GM19463 (cell line): ENCODE measurements at regions not wholly inside any gene's neighbourhood (a gene's known extent, or its start where the extent isn't known, plus 50 kb on each side); places are given as distances from the start of the nearest gene placed in this dataset.
"Not testable (repeated sequence)": the region's sequence is repeated elsewhere in the genome, so short reads cannot be mapped to it uniquely, and the experiment has no call there.

Experiments
- ATAC-seq: cut with Tn5 transposase; IDR thresholded peaks from one replicate; pipeline ENCODE4 v1.9.1; 2021; ENCODE audit warnings: mild to moderate bottlenecking, moderate library complexity; ENCODE audit not compliant: unreplicated experiment

DNA sequence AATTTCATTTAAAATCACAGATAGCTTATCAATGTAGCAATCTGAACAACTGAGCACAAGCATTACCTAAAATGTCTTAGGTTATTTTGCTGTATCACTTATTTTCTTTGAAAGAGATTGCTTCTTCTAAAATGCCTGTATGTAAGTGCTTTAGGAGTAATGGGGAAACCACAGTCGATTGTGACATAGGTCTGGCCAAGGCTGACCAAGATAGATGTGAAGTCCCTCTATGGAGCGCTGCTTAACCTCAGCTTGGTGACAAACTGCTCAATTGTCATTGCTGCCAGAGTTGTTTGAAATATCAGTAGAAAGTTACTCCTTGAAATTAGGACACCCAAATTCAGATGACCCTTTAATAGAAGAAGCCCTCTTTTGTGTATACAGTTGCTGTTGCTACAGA, 401.9 kb upstream of the NDST4 start:
- peak; percentile 6 for ATAC-seq

DNA sequence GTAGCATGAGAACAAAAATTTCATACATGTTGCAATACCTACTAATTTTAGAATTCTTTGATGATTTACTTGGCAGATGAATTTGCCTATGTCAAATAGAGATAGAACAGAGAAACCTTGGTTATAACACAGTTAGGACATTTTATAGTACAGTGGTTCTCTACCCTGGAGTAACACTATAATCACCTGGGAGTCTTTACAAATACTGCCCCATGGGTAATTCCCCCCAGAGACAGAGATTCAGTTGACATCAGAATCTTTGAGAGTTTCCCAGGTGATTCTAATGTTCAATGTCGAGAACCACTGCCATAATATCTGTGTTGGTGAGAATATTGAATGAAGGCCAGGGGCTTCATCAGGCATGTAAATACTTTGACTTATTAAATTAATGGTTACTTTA, 401.3 kb upstream of the NDST4 start:
- ATAC-seq, result no peak

DNA sequence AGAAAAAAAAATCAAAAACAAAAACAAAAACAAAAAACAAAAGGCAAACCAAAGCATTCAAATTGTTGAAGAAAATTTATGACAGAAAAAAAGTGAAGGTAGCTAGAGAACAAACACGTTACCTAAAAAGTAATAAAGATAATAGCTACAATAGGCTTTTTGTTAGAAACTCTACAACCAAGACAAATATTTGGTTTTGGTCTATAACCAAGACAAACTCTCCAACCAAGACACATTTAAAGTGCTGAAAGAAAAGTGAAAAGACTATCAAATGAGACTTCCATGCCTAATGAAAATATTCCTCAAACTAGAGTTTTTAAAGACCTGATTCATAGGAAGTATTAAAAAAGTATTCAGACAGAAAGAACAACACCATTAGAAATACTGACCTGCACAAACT, 391.9 kb upstream of the NDST4 start:
- ATAC-seq, result no peak

DNA sequence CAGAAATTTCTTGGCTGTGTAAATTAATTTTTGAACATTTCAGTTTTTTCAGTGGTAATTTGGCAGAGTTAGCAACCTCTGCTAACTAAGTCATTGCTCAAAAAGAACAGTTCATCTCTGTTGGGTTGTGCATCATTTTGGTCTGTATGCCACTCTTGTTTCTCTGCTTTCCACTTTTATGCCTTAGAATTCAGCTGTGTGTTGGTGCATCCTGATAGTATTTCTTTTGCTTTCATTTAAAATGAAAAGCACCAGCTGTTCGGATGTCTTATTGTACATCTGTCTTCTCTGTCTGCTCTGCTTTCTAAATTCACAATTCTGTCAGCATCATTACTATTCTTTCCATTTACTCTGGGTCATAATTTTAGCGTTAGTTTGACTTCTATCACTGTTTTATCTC, 388.2 kb upstream of the NDST4 start:
- ATAC-seq, result no peak

DNA sequence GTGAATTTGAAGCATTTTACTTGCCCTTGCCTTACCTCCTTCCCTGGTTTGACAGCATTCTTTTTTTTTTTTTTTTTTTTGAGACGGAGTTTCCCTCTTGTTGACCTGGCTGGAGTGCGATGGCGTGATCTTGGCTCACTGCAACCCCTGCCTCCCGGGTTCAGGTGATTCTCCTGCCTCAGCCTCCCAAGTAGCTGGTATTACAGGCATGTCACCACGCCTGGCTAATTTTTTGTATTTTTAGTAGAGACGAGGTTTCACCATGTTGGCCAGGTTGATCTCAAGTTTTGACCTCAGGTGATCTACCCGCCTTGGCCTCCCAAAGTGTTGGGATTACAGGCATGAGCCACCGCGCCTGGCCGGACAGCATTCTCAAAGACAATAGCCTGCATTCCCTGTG, 380.4 kb upstream of the NDST4 start:
- not testable (repeated sequence) for ATAC-seq

DNA sequence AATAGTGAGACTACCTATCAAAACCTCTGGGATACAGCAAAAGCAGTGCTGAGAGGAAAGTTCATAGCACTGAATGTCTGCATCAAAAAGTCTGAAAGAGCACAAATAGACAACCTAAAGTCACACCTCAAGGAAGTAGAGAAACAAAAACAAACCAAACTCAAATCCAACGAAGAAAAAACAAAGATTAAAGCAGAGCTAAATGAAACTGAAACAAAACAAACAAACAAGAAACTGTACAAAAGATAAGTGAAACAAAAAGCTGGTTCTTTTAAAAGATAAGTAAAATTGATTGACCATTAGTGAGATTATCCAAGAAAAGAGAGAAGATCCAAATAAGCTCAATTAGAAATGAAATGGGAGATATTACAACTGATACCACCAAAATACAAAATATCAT, 378.3 kb upstream of the NDST4 start:
- ATAC-seq, result no peak

DNA sequence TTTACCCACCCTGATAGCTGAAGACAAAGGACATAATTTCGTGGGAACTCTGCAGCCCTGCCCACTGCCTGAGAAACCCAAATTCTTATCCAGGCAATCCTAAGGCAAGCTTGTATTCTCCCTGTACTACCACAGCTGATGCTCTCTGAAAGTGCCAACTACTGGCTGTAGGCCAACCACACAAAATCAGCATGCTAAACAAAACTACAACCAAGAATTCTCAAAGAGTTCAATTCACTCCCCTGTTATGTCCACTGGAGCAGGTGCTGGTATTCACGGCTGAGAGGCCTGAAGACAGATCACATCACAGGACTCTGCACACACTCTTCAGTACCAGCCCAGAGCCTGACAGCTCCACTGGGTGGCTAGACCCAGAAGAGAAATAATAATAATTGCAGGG, 375.9 kb upstream of the NDST4 start:
- no peak for ATAC-seq

DNA sequence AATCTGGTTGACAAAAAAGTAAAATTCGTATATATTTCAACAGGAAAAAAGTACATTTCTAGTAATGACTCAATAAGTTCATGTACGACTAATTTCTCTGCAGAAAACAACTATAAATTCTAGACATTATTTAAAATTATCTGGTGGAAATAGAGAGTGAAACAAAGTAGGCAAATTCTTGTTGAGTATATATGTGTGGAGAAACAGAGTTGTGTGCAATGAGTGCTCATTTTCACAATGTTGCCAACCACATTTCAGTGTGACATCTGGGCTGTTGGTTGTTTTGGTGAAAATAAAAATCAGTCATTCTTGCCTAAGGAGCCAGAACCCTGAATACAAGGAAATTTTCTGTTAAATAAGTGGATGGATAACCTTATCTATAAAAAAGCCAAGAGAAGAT, 372.0 kb upstream of the NDST4 start:
- no peak for ATAC-seq

DNA sequence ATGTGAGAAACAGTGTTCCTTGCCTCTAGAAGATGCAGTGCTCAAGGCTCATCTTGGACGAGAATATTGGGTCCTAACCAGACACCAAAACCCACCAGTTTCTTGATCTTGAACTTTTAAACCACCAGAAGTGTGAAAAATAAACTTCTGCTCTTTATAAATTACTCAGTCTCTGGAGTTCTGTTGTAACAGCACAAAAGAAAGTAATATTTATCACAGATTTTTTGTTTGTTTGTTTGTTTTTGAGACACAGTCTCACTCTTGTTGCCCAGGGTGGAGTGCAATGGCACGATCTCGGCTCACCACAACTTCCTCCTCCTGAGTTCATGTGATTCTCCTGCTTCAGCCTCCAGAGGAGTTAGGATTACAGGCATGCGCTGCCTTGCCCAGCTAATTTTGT, 371.1 kb upstream of the NDST4 start:
- ATAC-seq, result no peak

DNA sequence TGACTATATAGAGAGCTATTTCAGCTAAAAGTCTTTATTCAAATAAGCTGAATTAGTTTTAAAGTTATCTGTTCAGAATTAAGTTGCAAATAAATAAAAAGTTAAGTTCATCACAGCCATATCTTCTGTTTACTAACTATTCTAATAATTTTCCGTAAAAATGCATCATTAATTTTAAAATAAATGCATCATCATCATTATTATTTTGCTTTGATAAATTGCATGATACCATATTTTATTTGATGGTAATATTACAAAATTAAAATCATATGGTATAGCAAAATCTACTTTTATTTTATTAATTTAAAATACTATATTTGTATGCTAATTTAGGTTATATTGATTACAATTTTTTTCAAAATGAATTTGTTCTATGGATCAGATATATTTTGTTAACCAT, 357.3 kb upstream of the NDST4 start:
- ATAC-seq, result no peak

DNA sequence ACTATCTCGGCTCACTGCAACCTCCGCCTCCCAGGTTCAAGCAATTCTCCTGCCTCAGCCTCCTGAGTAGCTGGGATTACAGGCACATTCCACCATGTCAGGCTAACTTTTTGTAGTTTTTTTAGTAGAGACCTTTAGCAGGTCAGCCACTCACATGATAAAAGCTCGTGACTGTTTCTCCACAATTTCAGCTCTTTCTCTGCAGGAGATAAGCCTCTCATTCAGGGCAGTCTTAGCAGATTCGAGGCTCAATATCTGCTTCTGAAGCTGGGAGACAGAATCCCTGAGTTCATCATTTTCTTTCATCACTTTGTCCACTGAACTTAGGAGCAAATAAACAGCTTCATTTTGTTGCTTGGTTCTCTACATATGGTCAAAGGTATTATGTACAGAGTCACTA, 345.9 kb upstream of the NDST4 start:
- ATAC-seq, result not testable (repeated sequence)

DNA sequence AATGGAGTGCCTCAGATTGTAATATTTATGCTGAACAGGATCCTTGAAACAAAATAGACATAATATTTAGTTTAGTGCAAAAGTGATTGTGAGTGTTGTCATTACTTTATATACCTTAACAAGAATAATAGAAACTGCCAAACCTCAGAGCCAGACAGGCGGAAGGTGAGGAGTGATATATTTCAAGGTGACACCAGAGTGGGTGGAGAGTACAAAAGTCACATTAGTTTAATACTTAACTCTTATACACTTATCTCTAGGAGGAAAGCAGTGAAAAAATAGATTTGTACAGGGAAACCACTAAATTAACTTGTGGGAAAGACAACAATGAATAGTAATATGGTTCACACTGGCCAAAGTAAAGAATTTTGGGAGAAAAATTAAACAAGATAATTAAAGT, 342.8 kb upstream of the NDST4 start:
- no peak for ATAC-seq

DNA sequence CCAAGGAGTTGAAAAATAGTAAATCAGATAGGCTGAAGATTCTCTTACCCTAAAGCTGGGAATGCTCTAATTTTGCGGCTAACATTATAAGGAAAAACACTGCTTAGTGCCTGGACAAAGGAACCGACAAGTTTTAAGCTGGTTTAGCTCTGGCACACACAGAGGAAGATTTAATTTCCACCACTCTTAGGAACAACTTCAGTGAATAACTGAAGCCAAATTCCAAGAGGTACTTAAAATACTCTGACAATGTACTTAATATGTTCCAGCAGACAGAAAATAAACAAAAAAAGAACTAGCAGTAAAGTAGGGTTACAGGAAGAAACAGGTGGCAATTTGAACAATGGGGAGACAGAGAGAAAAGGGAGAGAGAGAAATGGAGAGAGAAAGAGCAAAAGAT, 340.8 kb upstream of the NDST4 start:
- no peak for ATAC-seq

DNA sequence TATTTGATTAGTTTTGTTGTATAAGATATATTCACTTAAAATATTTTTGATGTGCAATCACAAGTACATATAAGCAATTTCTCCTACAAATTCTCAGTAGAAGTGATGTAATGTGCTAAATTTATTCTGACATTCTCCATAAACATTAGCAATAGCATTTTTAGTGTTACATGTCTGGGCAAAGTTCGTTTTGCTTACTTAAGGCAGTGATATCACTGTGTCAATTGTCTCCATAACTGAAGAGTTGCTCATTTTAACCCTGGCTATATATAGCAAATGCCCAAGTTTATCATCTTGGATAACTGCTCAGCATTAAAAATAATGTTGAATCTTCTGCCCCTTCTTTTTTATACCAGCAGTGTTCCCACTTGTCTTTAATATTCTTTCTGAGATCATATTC, 340.0 kb upstream of the NDST4 start:
- no peak for ATAC-seq

DNA sequence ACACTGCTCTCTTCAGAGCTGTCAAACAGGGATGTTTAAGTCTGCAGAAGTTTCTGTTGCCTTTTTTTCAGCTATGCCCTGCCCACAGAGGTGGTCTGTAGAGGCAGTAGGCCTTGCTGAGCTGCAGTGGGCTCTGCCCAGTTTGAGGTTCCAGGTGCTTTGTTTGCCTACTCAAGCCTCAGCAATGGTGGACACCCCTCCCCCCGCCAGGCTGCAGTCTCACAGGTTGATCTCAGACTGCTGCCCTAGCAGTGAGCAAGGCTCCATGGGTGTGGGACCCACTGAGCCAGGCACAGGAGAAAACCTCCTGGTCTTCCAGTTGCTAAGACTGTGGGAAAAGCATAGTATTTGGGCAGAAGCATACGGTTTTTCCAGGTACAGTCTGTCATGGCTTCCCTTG, 338.8 kb upstream of the NDST4 start:
- ATAC-seq, result not testable (repeated sequence)

DNA sequence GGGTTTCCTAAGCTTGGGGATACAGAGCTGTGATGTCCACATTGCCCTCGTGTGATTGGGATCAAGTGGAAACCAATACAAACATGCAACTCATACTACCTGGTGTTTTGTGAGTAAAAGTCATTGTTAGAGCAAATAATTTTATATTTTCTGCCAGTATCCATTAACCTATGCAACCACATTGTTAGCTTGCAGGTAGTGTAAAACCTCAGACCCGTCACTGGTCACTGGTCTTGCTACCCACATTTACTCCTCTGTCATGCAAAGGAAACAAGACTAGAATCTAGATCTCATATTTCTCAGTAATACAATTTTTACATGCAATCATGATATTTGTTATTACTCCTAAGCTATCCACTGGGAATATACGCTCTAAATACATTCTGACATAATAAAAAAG, 324.3 kb upstream of the NDST4 start:
- no peak for ATAC-seq

DNA sequence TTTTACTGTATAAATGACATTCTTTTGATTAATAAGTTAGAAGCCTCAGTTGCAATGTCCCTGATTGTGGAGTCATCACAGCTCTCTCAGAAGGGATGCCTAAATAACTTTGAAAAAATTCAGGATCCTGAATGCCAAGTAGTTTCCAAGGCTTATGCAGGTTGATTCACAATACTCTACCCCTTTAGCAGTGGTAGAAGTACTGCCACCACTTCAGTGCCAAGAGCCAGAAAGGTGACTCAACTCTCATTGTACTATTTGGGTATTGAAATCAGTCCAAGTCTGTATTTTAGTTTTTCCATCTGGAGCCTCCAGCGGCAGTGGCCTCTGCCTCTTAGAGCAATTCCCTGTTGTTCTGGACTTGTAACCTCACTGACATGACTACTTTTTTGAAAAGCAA, 320.1 kb upstream of the NDST4 start:
- no peak for ATAC-seq

DNA sequence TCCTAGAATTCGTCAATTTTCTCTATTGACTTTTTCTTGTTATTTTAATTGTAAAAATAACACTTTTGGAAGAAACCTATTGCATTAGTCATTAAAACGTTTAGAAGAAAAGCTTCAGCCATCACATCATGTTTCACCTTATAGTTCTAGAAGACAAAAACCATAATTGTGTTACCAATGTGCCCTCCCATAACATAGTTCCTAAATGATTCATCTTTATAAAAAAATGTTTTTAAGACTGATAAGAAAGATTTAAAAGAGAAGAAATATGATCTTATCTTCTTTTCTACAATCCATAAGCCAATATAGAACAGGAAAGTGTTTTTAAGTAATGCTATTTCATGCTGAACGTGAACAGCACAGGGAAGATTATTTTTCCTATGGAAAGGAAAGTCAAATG, 316.6 kb upstream of the NDST4 start:
- ATAC-seq, result no peak

DNA sequence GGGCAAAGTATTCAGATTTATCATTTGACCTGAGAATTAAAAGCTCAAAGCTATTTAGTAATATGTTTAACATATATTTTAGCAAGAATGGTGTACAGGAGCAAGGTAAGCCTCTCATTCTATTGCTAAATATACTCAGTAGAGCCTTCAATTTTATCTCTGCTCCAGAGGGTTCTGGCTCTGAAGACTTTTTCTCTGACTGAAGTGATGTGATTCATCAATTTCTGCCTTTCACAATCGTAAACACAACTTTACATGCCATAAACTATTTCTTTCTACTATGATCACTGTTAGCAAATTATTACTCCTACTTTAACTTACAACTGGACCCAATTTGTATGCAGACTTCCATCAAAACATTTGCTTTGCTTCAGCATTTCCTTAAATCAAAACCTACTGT, 315.0 kb upstream of the NDST4 start:
- ATAC-seq, result no peak

DNA sequence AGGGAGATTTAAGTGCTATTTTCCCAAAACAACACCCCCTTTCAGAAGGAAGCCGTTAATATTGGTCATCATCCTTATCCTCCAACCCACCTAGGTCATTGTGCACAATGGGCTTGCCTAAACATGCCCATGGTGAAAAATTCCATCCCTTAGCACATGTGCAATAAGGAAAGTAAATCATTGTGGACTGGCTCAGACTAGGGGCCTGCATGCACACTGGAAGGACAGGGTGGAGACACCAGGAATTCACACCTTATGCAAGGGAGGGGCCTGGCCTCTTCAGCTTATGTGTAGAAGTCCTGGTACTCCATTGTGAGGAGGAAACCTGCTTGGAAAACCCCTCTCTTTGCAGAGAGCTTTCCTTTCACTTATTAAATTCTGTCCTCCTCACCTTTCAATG, 311.4 kb upstream of the NDST4 start:
- no peak for ATAC-seq

DNA sequence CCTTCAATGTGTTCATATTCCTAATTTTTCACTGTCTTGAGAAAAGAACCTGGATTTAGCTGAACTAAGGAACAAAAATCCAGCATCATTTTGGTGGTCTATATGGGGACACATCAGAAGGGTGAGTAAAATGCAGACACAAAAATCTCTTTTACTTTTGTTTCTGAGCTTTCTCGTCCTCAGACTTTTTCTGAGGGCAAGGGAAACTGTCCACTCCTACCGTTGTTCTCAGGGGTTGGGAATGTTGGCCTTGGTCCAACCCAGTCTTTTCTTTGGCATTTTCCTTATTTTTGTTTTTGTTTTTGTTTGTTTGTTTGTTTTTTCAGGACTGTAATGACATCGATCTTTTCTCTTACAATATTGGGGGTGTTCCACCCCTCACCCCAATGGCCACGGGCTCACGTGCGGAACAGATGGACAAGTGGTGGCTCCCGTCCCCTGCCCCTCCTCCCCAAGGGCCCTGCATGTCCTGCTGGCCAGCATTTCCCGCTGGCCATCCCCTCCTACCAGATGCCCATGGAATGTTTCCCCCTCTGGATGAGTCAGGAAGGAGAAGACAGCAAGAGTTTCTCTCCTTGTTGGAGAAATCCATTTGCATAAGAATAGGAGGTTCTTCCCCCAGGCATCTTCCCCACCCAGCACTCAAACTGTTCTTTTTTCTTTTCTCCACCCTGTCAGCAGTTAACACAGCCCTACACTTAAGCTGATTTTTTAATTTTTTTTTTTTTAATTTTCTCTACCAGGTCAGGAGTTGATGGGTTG, 305.4 kb upstream of the NDST4 start:
- no peak for ATAC-seq

DNA sequence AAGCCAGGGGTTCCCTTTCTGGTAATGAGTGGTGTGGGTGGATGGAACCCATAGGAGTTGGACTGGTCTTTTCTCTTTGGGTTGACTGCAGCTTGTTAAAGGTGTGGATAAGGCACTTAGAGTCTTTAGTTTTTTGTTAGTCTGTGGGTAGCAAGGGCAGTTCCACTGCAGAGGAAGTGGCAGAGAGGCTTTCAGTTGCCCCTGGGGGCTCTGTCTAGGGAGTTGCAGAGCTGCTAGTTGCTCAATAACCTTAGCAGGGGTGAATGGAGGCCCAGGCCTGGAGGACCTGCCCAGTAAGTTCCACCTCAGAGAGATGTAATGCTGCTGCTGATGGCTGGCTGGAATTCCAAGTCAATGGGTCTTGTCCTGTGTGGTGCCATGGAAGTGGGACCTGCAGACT, 282.6 kb upstream of the NDST4 start:
- ATAC-seq, result no peak

DNA sequence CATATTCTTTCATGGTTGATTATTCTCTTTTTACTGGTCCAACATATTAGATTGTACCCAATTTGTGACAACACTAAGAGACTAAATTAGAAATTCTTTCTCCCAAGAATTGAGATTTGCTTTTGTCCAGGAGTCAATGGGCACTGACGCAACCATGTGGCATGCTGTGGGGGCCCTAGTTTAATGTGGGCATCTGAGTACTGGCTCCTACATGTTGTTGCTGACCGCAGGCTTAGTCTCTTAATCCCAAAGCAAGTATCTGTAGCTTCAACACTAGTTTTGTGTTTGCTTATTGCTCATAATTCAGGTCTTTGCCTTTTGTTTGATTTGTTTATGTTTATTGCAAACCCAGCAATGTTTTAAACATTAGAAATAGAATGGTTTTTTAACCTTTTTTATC, 263.4 kb upstream of the NDST4 start:
- no peak for ATAC-seq
